Stomach (tissue), 4 donors: ENCODE measurements at regions not wholly inside any gene's neighbourhood (a gene's known extent, or its start where the extent isn't known, plus 50 kb on each side); places are given as distances from the start of the nearest gene placed in this dataset.

Source experiments
- POLR2A ChIP-seq, 4 donors: fragments of 450-650 bp; IDR thresholded peaks; one replicate each; pipeline ENCODE4 v1.6.1; 2016; ENCODE audit warnings: antibody characterized with exemption in 4 of 4, control low read depth in 2 of 4, mild to moderate bottlenecking in 1 of 4, moderate library complexity in 1 of 4
- POLR2AphosphoS5 ChIP-seq, 3 donors: sonication (generic); formaldehyde crosslinking; IDR thresholded peaks; one replicate each; pipeline ENCODE4 v1.6.1; 2016; ENCODE audit warnings: antibody characterized with exemption in 3 of 3
- TF ChIP-seq, protein P1 (sequence below), 7 experiments: fragments of 450-650 bp in 4 of 7; fragments of 200-600 bp in 3 of 7; sonication (generic) in 3 of 7; IDR thresholded peaks; one replicate each; pipeline ENCODE4 v1.5.1; 2016 to 2019; ENCODE audit warnings: antibody characterized with exemption in 7 of 7, control low read depth in 2 of 7, mild to moderate bottlenecking in 1 of 7

DNA sequence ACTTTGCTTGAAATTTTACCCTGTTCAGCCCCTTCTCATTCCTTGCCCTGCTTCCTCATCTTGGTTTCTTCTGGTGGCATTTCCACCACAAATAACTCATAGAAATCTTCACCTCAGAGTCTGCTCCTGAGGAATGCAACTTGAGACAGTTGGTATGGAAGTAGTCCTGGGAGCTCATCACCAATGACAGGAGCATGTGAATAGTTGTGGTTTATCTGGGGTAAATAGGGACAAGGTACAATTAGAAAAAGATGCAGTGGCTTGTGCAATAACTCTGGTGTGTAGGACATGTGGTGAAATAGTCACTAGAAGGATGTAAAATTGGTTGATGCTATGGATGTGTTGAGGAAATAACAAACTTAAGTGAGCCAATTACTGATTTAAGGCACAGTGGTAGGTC is 72.7 kb upstream of the CHRNA7 start:
- TF ChIP-seq, protein P1, sequence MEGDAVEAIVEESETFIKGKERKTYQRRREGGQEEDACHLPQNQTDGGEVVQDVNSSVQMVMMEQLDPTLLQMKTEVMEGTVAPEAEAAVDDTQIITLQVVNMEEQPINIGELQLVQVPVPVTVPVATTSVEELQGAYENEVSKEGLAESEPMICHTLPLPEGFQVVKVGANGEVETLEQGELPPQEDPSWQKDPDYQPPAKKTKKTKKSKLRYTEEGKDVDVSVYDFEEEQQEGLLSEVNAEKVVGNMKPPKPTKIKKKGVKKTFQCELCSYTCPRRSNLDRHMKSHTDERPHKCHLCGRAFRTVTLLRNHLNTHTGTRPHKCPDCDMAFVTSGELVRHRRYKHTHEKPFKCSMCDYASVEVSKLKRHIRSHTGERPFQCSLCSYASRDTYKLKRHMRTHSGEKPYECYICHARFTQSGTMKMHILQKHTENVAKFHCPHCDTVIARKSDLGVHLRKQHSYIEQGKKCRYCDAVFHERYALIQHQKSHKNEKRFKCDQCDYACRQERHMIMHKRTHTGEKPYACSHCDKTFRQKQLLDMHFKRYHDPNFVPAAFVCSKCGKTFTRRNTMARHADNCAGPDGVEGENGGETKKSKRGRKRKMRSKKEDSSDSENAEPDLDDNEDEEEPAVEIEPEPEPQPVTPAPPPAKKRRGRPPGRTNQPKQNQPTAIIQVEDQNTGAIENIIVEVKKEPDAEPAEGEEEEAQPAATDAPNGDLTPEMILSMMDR (IDR thresholded peaks at IDR 0.05): no peak
- TF ChIP-seq POLR2A (IDR thresholded peaks at IDR 0.05) (no peak), POLR2AphosphoS5 (IDR thresholded peaks at IDR 0.05) (no peak)
